ENCODE measurements at regions not wholly inside any gene's neighbourhood (a gene's known extent, or its start where the extent isn't known, plus 50 kb on each side); places are given as distances from the start of the nearest gene placed in this dataset.

GRCh38 chr22:48004936-48005335 is 1242.5 kb downstream of the TBC1D22A start:
- in situ Hi-C loops (cut with HindIII; ENCODE audit: low pct_unique_long_range_greater_than_20kb, low sequenced_read_pairs): no loop called here
- no peak for DNase-seq (ENCODE audit: low read depth in 1 of 2, low spot score in 1 of 2)
- no peak for TF ChIP-seq JUND (IDR thresholded peaks at IDR 0.05; ENCODE audit: low read depth)

DNA sequence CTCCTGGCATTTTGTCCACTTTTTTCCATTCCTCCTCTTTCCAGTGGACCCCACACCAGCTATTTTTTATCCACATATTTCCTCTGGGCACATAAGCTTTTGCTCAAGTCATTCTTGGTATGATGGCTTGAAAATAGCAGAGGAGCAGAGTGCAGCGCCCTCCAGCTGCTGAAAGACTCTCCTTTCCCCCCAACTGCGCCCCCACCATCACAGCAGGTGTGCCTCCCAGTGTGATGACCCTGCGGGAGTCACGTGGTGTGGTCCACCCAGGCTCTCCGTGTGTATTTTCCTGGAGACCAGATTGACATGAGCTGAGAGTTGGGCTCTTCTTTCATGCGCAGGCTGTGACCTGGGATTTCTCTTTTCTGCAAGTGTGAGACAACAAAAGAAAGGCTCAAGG is 1241.6 kb downstream of the TBC1D22A start:
- no peak for DNase-seq (ENCODE audit: low read depth in 1 of 2, low spot score in 1 of 2)
- in situ Hi-C loops (cut with HindIII; ENCODE audit: low pct_unique_long_range_greater_than_20kb, low sequenced_read_pairs): no loop called here
- no peak for TF ChIP-seq JUND (IDR thresholded peaks at IDR 0.05; ENCODE audit: low read depth)

GRCh38 chr22:48001101-48001500 is 1238.7 kb downstream of the TBC1D22A start:
- in situ Hi-C loops (cut with HindIII; ENCODE audit: low pct_unique_long_range_greater_than_20kb, low sequenced_read_pairs): no loop called here
- TF ChIP-seq JUND (IDR thresholded peaks at IDR 0.05; ENCODE audit: low read depth): no peak
- no peak for DNase-seq (ENCODE audit: low read depth in 1 of 2, low spot score in 1 of 2)

GRCh38 chr22:47997612-47998011 is 1235.2 kb downstream of the TBC1D22A start:
- no peak for TF ChIP-seq JUND (IDR thresholded peaks at IDR 0.05; ENCODE audit: low read depth)
- DNase-seq (ENCODE audit: low read depth in 1 of 2, low spot score in 1 of 2): no peak
- in situ Hi-C loops (cut with HindIII; ENCODE audit: low pct_unique_long_range_greater_than_20kb, low sequenced_read_pairs): no loop called here

- DNase-seq (ENCODE audit: low read depth in 1 of 2, low spot score in 1 of 2): no peak
- no peak for TF ChIP-seq JUND (IDR thresholded peaks at IDR 0.05; ENCODE audit: low read depth)
- in situ Hi-C loops (cut with HindIII; ENCODE audit: low pct_unique_long_range_greater_than_20kb, low sequenced_read_pairs): no loop called here
Observed at GRCh38 chr22:47997052-47997590, 1234.7 kb downstream of the TBC1D22A start.

DNA sequence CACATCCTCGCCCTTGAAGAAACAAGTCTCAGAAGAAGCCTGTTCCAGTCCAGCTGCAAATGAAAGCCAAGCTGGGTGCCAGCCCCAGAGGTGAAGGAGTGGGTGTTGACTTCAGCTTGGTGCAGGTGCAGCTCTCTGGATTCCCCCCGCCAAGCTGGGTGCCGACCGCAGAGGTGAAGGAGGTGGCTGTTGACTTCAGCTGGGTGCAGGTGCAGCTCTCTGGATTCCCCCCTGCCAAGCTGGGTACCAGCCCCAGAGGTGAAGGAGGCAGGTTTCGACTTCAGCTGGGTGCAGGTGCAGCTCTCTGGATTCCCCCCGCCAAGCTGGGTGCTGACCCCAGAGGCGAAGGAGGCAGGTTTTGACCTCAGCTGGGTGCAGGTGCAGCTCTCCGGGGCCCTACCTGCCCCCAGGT is 1234.0 kb downstream of the TBC1D22A start:
- TF ChIP-seq JUND (IDR thresholded peaks at IDR 0.05; ENCODE audit: low read depth): no peak
- no peak for DNase-seq (ENCODE audit: low read depth in 1 of 2, low spot score in 1 of 2)
- in situ Hi-C loops (cut with HindIII; ENCODE audit: low pct_unique_long_range_greater_than_20kb, low sequenced_read_pairs): no loop called here

- in situ Hi-C loops (cut with HindIII; ENCODE audit: low pct_unique_long_range_greater_than_20kb, low sequenced_read_pairs): no loop called here
- DNase-seq (ENCODE audit: low read depth in 1 of 2, low spot score in 1 of 2): no peak
- no peak for TF ChIP-seq JUND (IDR thresholded peaks at IDR 0.05; ENCODE audit: low read depth)
Observed at GRCh38 chr22:47995718-47996117, 1233.3 kb downstream of the TBC1D22A start.

DNA sequence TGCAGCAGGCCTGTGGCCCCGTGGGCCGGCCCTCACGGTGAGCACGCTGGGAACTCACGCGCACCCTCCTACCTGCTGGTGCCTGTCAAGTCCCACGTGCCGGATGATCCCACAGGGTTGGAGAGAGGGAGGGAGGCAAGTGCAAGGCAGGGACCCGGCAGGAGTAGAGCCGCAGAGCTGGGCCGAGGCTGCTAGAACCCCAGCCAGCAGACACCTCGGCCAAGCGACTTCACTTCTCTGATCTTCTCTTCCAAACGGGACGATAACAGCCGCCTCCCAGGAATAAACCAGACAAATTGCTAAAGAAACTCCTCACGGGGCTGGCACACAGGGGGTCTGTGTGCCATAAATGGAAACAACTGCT is 1232.8 kb downstream of the TBC1D22A start:
- in situ Hi-C loops (cut with HindIII; ENCODE audit: low pct_unique_long_range_greater_than_20kb, low sequenced_read_pairs): no loop called here
- TF ChIP-seq JUND (IDR thresholded peaks at IDR 0.05; ENCODE audit: low read depth): no peak
- no peak for DNase-seq (ENCODE audit: low read depth in 1 of 2, low spot score in 1 of 2)

- in situ Hi-C loops (cut with HindIII; ENCODE audit: low pct_unique_long_range_greater_than_20kb, low sequenced_read_pairs): no loop called here
- TF ChIP-seq JUND (IDR thresholded peaks at IDR 0.05; ENCODE audit: low read depth): no peak
- no peak for DNase-seq (ENCODE audit: low read depth in 1 of 2, low spot score in 1 of 2)
Observed at GRCh38 chr22:47994601-47995263, 1232.3 kb downstream of the TBC1D22A start.

- in situ Hi-C loops (cut with HindIII; ENCODE audit: low pct_unique_long_range_greater_than_20kb, low sequenced_read_pairs): no loop called here
- no peak for DNase-seq (ENCODE audit: low read depth in 1 of 2, low spot score in 1 of 2)
- TF ChIP-seq JUND (IDR thresholded peaks at IDR 0.05; ENCODE audit: low read depth): no peak
Observed at GRCh38 chr22:47994045-47994444, 1231.6 kb downstream of the TBC1D22A start.

DNA sequence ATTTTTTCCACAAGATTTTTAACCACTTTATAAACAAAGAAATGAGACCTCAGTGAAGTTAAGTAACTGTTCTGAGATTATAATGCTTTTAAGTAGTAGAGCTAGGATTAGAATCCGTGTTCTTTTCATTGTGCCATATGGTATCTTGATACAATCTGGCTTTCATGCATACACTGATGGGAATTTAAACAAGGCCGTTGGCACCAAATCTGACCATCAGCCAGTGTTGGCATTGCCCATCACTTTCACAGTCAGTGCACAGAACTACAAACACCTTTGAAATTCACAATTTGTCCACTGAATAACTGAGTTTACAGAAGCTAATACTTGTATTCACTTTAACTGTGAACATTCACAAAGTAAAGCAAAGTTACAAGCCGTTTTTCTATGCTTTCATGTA is 1228.0 kb downstream of the TBC1D22A start:
- no peak for DNase-seq (ENCODE audit: low read depth in 1 of 2, low spot score in 1 of 2)
- in situ Hi-C loops (cut with HindIII; ENCODE audit: low pct_unique_long_range_greater_than_20kb, low sequenced_read_pairs): no loop called here
- TF ChIP-seq JUND (IDR thresholded peaks at IDR 0.05; ENCODE audit: low read depth): no peak

DNA sequence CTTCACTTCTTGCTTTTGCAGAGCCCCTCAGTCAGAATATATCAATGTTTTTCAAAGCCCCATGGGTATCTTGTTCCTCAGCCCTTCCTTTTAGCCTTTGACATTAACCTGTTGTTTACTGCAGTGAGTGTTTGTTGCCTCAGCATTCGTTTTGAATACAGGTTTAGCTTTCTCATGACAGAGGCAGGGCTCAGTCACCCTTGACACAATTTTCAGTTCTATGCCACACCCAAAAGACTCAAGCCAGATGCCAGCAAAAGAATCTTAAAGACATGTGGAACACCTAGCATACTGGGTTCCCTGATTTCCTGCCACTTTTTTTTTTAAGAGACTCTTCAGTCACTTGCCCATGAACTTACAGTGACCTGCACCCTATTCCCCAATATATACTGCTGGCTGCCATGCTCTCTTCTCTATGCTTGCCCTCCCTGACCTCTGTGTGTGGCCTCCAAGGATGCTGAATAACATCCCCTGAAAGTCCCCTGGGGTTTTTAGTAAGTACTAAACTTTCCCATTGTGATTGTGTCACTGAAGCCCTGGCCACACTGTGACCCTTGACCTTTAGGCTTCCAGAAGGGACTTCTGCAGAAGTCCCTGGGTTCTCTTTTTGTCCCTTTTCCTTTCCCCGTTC is 1225.5 kb downstream of the TBC1D22A start:
- in situ Hi-C loops (cut with HindIII; ENCODE audit: low pct_unique_long_range_greater_than_20kb, low sequenced_read_pairs): no loop called here
- TF ChIP-seq JUND (IDR thresholded peaks at IDR 0.05; ENCODE audit: low read depth): no peak
- no peak for DNase-seq (ENCODE audit: low read depth in 1 of 2, low spot score in 1 of 2)

DNA sequence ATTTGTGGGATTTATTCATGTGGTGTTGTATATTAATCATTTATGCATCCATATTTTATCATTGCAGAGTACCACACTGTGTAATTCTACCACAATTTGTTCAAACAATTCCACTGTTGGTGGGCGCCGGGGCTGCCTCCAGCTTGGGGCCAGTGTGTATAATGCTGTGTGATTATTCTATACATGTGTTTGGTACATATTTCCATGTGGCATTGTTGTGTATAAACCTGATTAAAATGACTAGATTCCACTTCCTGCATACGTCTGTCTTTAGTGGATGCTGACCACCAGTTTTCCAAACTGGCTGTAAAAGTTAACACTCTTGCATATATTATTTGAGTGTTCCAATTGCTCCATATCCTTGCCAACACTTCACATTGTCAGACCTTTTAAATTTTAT is 1213.8 kb downstream of the TBC1D22A start:
- in situ Hi-C loops (cut with HindIII; ENCODE audit: low pct_unique_long_range_greater_than_20kb, low sequenced_read_pairs): no loop called here
- TF ChIP-seq JUND (IDR thresholded peaks at IDR 0.05; ENCODE audit: low read depth): no peak
- no peak for DNase-seq (ENCODE audit: low read depth in 1 of 2, low spot score in 1 of 2)
